HG02610 (cell line): ENCODE measurements at regions not wholly inside any gene's neighbourhood (a gene's known extent, or its start where the extent isn't known, plus 50 kb on each side); places are given as distances from the start of the nearest gene placed in this dataset.

Experiments used
- ATAC-seq: cut with Tn5 transposase; IDR thresholded peaks from one replicate; pipeline ENCODE4 v1.9.1; 2021; ENCODE audit warnings: mild to moderate bottlenecking, moderate library complexity; ENCODE audit not compliant: unreplicated experiment

- no peak for ATAC-seq
Observed at GRCh38 chr2:219987830-219988229, 360.4 kb downstream of the SLC4A3 start.

GRCh38 chr2:219989744-219990143 lies 362.3 kb downstream of the SLC4A3 start:
- no peak for ATAC-seq

GRCh38 chr2:219991116-219991515 lies 363.7 kb downstream of the SLC4A3 start:
- ATAC-seq = no peak

DNA sequence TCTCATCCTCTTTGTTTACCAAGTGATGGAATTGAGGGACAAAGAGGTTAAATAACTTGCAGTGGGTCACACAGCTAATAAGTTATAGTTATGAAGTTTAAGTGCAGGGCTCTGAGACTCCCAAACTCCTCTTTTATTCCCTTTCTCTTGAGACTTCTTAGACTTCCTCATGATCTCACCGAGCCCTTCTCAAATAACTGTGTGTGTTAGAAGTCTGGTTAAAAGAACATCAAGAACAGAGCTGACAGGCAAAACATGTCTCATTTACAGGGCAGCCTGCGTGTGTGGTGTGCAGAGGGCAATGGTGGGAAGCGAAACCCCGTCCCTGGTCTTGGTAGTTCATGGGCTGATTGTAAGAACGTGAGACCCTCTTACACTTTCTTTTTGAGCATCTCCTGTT lies 368.0 kb downstream of the SLC4A3 start:
- ATAC-seq = no peak

GRCh38 chr2:219995991-219996765 lies 368.7 kb downstream of the SLC4A3 start:
- ATAC-seq = no peak

DNA sequence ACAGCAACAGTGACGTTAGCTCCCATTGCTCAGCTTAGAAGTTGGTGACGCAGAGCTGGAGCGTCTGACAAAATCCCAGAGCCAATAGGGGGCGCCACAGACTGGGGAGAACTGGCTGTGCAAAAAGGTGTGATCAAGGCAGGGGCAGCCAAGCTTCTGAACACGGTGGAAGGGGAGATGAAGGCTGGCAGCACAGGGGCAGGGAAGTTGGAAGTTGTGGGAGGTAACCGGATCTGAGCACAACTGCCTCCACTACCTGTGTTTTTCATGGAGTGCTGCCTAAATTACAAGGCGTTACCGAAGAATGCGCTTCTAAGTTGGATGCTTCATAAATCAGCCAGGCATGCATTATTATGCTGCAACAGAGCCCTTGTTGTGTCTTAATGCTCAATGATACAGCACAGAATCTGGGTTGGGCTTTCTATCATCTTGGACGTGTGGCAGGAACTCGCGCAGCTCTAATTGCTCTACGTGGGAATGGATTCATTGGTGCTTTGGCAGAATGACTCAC lies 370.0 kb downstream of the SLC4A3 start:
- ATAC-seq = no peak

- no peak for ATAC-seq
Observed at GRCh38 chr2:219998107-219998506, 370.7 kb downstream of the SLC4A3 start.

DNA sequence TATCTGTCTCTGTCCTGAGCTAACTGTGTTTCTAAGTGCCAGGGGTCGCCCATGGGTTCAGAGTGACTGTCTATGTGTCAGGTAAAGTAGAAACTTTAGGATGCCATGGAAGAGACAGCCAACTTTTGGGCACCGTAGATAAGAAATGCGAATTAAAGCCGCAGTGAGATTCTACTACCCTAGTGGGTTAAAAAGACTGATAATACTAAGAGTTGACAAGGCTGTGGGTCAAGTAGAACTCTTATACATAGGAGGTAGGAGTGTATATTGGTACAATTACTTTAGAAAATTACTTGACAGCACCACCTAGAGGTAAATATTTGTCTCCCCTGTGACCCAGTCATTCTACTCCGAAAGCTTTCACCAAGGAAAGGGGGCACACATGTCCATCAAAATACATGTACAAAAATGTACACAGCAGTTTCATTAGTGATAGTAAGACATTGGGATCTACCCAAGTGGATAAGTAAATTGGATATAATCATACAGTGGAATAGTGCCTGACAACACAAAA lies 371.3 kb downstream of the SLC4A3 start:
- ATAC-seq = no peak

GRCh38 chr2:220000080-220000479 lies 372.6 kb downstream of the SLC4A3 start:
- ATAC-seq = no peak

DNA sequence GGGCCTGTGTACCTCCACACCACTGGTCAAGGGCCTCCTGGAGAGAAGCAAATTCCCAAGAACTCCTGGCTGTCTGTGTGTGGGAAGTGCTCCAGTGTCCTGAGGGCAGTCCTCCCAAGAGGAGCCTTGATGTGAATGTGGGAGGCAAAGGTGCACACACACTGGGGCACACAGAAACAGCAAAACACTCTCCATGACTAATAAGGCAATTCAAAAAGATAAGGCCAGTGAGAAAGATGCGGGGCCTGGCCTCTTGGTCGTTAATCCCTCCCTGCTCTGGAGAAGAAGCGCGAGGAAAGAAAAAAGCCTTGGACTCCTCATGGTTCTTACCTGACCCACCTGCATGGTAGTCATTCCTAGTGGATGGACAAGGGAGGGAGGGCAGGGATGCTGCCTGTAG lies 373.2 kb downstream of the SLC4A3 start:
- no peak for ATAC-seq

- no peak for ATAC-seq
Observed at GRCh38 chr2:220001751-220002150, 374.3 kb downstream of the SLC4A3 start.

DNA sequence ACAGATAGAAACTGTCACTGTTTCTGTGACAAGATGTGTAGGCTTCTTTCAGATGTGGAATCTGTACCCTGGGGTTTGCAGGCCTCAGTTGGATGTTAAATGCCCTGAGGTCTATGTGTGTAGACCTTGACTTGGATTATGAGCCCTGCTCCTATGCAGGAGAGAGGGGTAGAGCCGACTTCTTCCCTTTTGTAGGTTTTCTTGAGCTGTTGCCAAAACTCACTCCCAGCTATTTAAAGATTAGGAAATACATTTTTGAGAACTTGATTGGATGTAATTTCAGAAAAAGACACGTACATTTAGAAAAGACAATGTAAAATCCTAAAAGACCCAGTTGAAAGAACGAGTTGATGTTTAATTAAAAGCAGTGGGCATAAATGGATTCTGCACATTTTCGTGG lies 374.8 kb downstream of the SLC4A3 start:
- no peak for ATAC-seq

GRCh38 chr2:220002699-220003098 lies 375.3 kb downstream of the SLC4A3 start:
- no peak for ATAC-seq

GRCh38 chr2:220005362-220005761 lies 377.9 kb downstream of the SLC4A3 start:
- ATAC-seq = no peak

- ATAC-seq = no peak
Observed at GRCh38 chr2:220006152-220006621, 378.8 kb downstream of the SLC4A3 start.

GRCh38 chr2:220011859-220012258 lies 384.4 kb downstream of the SLC4A3 start:
- peak; percentile 55 for ATAC-seq

DNA sequence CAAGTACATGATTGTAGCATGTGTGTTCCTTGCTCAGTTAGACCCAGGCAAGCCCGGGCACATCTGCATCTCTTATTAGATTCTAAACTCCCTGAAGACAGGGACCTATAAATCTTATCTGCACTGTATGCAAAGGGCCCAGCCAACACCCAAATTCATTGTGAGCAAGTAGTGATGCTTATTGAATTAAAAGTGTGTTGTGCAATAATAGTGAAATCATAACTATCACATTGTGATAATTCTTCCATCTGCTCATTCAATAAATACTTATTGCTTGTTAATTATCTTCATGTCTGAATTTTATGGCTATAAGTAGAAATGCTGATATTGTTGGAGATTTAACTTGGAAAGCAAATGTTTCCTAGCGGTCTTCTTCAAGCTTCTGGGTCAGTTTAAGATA lies 387.5 kb downstream of the SLC4A3 start:
- no peak for ATAC-seq

DNA sequence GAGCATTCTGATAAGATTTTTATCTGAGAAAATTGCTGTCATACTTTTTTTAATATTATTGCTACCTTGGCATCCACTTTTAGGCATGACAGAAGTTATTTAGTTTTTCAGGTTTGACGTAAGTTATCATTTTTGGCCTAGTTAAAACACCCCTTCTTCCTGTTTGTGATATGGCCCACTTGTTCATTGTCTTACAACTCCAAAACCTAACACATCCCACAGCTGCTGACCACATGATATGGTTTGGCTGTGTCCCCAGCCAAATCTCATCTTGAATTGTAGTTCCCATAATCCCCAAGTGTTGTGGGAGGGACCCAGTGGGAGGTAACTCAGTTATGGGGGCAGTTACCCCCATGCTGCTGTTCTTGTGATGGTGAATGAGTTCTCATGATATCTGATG lies 388.1 kb downstream of the SLC4A3 start:
- no peak for ATAC-seq

DNA sequence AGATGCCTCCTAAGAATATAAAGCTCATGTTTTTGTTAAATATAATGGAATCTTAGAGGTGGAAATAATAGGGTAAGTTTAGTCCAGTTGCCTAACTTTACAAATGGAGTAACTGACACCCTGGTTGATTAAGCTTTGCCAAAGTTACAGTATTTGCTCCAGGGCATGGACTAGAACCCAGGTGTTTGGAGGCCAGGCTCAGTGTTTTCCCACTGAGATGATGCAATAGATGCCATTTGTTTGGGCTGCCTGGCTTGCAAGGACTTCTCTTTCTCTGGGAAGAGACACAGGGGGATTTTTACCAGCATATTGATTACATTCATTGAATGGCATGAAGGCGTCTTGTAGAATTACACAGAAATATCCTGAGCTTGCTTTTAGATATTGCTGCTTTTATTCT lies 397.8 kb downstream of the SLC4A3 start:
- no peak for ATAC-seq

DNA sequence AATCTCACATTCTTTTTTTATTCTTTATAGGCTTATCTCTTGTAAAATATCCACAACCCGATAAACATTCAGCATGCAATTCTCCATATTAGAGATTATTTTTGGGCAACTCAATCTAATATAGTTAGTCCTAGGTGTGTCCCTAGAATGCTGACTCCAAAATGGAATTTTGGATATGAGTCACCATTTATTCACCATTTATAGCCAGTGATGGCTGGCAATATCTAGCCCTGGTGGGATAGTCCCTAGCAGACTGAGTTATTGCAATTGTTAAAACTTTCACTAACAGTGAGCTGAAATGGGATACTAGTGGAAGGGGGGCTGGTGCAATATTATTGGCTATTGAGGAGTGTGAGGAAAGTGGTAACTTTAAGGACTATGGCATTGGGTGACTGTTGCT lies 401.6 kb downstream of the SLC4A3 start:
- no peak for ATAC-seq

- ATAC-seq = no peak
Observed at GRCh38 chr2:220033546-220033945, 406.1 kb downstream of the SLC4A3 start.

DNA sequence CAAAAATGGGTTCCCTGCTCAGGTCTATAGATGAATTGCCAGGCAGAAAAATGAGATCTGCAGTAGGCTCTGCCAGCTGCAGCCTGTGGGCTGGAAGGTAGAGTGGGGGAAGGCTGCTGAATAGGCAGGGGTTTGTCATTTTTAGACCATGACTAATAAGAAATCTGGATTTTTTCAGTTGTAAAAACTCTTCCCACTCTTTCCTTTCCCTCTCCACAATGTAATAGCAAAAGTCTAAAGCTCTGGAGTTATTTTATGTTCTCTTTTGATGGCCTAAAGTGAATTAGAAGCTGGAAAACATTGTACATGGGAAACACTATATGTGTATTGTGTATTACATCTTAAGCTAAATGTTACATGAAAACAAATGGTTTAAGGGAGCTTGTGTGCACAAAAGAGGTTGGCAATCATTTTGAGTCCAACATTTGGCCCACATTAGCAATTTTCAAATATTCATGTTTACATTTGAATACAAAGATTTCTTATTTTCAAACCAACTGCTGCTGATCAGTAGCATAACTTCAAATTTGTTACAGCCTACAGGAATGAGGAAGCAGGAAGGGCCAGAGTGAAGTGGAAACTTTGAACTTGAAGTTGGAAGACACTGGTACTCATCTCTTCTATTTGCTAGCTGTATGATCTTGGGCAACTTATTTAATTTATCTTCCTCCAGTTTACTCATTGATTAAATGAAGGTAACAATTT lies 407.1 kb downstream of the SLC4A3 start:
- no peak for ATAC-seq
